ENCODE measurements at regions not wholly inside any gene's neighbourhood (a gene's known extent, or its start where the extent isn't known, plus 50 kb on each side); places are given as distances from the start of the nearest gene placed in this dataset.
A peak's percentile ranks its signal among the peaks of the same experiment; 100 is the strongest.

GRCh38 chr2:750628-751027 lies 73.4 kb upstream of the TMEM18 start:
- DNase-seq, result no peak

GRCh38 chr2:747762-748351 lies 70.7 kb upstream of the TMEM18 start:
- DNase-seq, result no peak

GRCh38 chr2:746697-747096 lies 69.5 kb upstream of the TMEM18 start:
- no peak for DNase-seq

GRCh38 chr2:744088-744487 lies 66.9 kb upstream of the TMEM18 start:
- DNase-seq, result no peak

- no peak for DNase-seq
Observed at GRCh38 chr2:742221-742620, 65.0 kb upstream of the TMEM18 start.

GRCh38 chr2:741195-741496 lies 63.9 kb upstream of the TMEM18 start:
- DNase-seq, result no peak

GRCh38 chr2:740322-741194 lies 63.4 kb upstream of the TMEM18 start:
- DNase-seq, result peak; percentile 62 to 72

- DNase-seq, result peak; percentile 21 to 30
Observed at GRCh38 chr2:739864-740321, 62.7 kb upstream of the TMEM18 start.

- no peak for DNase-seq
Observed at GRCh38 chr2:736939-737338, 59.7 kb upstream of the TMEM18 start.

GRCh38 chr2:735670-736218 lies 58.5 kb upstream of the TMEM18 start:
- DNase-seq, result no peak

GRCh38 chr2:734496-734895 lies 57.3 kb upstream of the TMEM18 start:
- no peak for DNase-seq

- DNase-seq, result no peak
Observed at GRCh38 chr2:733495-733894, 56.3 kb upstream of the TMEM18 start.

- no peak for DNase-seq
Observed at GRCh38 chr2:733001-733400, 55.8 kb upstream of the TMEM18 start.

- DNase-seq, result no peak
Observed at GRCh38 chr2:731711-732110, 54.5 kb upstream of the TMEM18 start.

GRCh38 chr2:729376-729861 lies 52.2 kb upstream of the TMEM18 start:
- no peak for DNase-seq

- no peak for DNase-seq
Observed at GRCh38 chr2:728165-728564, 51.0 kb upstream of the TMEM18 start.

- no peak for DNase-seq
Observed at GRCh38 chr2:727071-727470, 49.9 kb upstream of the TMEM18 start.

Data from stimulated activated CD4-positive, alpha-beta T cell treated with anti-CD3 and anti-CD28 coated beads, Interleukin-2, amount 100 ng/mL, for 24 hours (primary cell).